Amniotic stem cell (primary cell): ENCODE measurements at regions not wholly inside any gene's neighbourhood (a gene's known extent, or its start where the extent isn't known, plus 50 kb on each side); places are given as distances from the start of the nearest gene placed in this dataset.
"Not testable (repeated sequence)": the region's sequence is repeated elsewhere in the genome, so short reads cannot be mapped to it uniquely, and the experiment has no call there.

ENCODE experiments used
- DNase-seq: peaks from one replicate; lab custom pipeline; 2025; lab: John Stamatoyannopoulos, UW

- no peak for DNase-seq
These were observed 408.3 kb upstream of the RGMB start for GRCh38 chr5:98365126-98365525.

- DNase-seq, result no peak
These were observed 405.3 kb upstream of the RGMB start for GRCh38 chr5:98368141-98368540.

- no peak for DNase-seq
These were observed 401.1 kb upstream of the RGMB start for GRCh38 chr5:98372351-98372750.

GRCh38 chr5:98391921-98392625, 381.4 kb upstream of the RGMB start:
- DNase-seq, result no peak

- DNase-seq, result not testable (repeated sequence)
These were observed 380.3 kb upstream of the RGMB start for GRCh38 chr5:98393205-98393604.

GRCh38 chr5:98397081-98397480, 376.4 kb upstream of the RGMB start:
- no peak for DNase-seq

- no peak for DNase-seq
These were observed 375.0 kb upstream of the RGMB start for GRCh38 chr5:98398465-98398864.

- DNase-seq, result no peak
These were observed 371.8 kb upstream of the RGMB start for GRCh38 chr5:98401656-98402055.

- no peak for DNase-seq
These were observed 371.3 kb upstream of the RGMB start for GRCh38 chr5:98402130-98402529.

GRCh38 chr5:98403131-98403530, 370.3 kb upstream of the RGMB start:
- DNase-seq, result no peak

GRCh38 chr5:98414938-98415337, 358.5 kb upstream of the RGMB start:
- DNase-seq, result peak; percentile 80

- DNase-seq, result no peak
These were observed 357.8 kb upstream of the RGMB start for GRCh38 chr5:98415663-98416062.

- no peak for DNase-seq
These were observed 356.9 kb upstream of the RGMB start for GRCh38 chr5:98416541-98416940.

- no peak for DNase-seq
These were observed 353.6 kb upstream of the RGMB start for GRCh38 chr5:98419825-98420224.

- no peak for DNase-seq
These were observed 348.6 kb upstream of the RGMB start for GRCh38 chr5:98424681-98425450.

GRCh38 chr5:98425640-98426039, 347.8 kb upstream of the RGMB start:
- no peak for DNase-seq

- DNase-seq, result no peak
These were observed 344.7 kb upstream of the RGMB start for GRCh38 chr5:98428806-98429205.

GRCh38 chr5:98432378-98432777, 341.1 kb upstream of the RGMB start:
- no peak for DNase-seq

- DNase-seq, result no peak
These were observed 340.4 kb upstream of the RGMB start for GRCh38 chr5:98433022-98433421.

GRCh38 chr5:98433673-98434072, 339.8 kb upstream of the RGMB start:
- no peak for DNase-seq

GRCh38 chr5:98436667-98437066, 336.8 kb upstream of the RGMB start:
- no peak for DNase-seq

- DNase-seq, result no peak
These were observed 331.0 kb upstream of the RGMB start for GRCh38 chr5:98442448-98442847.

GRCh38 chr5:98443881-98444280, 329.6 kb upstream of the RGMB start:
- DNase-seq, result no peak

GRCh38 chr5:98453296-98453695, 320.2 kb upstream of the RGMB start:
- no peak for DNase-seq
